BE2C (cell line): ENCODE measurements at regions not wholly inside any gene's neighbourhood (a gene's known extent, or its start where the extent isn't known, plus 50 kb on each side); places are given as distances from the start of the nearest gene placed in this dataset.

Experiments used
- DNase-seq: peaks from one replicate; pipeline ENCODE4 v3.0.0-alpha.2; 2020
- H3K27me3 ChIP-seq: fragments of 250-450 bp; sonication (Bioruptor Pico); 2 replicates; pipeline ENCODE4 v1.5.1; 2020; ENCODE audit warnings: mild to moderate bottlenecking
- H3K36me3 ChIP-seq: fragments of 250-450 bp; sonication (Bioruptor Pico); 2 replicates; pipeline ENCODE4 v1.5.1; 2020; ENCODE audit warnings: mild to moderate bottlenecking
- H3K4me1 ChIP-seq: fragments of 250-450 bp; sonication (Bioruptor Pico); 2 replicates; pipeline ENCODE4 v1.5.1; 2020
- H3K4me3 ChIP-seq: 2 replicates; pipeline ENCODE4 v1.5.1; 2011; ENCODE audit warnings: low read depth, low read length
- H3K9me3 ChIP-seq: fragments of 250-450 bp; sonication (Bioruptor Pico); 2 replicates; pipeline ENCODE4 v1.5.1; 2020
- TF ChIP-seq, protein P1 (sequence below): IDR thresholded peaks from 2 replicates; pipeline ENCODE4 v1.5.1; 2012; ENCODE audit warnings: mild to moderate bottlenecking, low read depth, low read length

GRCh38 chr14:65805113-65805473 lies 392.6 kb downstream of the FUT8 start:
- Histone ChIP-seq H3K36me3 (no peaks in the 10 kb centered on the region), H3K4me3 (no peak overlapping the region), H3K4me1 (no peaks in the 10 kb centered on the region), H3K27me3 (no peaks in the 10 kb centered on the region), H3K9me3 (no peaks in the 10 kb centered on the region)
- TF ChIP-seq, protein P1, sequence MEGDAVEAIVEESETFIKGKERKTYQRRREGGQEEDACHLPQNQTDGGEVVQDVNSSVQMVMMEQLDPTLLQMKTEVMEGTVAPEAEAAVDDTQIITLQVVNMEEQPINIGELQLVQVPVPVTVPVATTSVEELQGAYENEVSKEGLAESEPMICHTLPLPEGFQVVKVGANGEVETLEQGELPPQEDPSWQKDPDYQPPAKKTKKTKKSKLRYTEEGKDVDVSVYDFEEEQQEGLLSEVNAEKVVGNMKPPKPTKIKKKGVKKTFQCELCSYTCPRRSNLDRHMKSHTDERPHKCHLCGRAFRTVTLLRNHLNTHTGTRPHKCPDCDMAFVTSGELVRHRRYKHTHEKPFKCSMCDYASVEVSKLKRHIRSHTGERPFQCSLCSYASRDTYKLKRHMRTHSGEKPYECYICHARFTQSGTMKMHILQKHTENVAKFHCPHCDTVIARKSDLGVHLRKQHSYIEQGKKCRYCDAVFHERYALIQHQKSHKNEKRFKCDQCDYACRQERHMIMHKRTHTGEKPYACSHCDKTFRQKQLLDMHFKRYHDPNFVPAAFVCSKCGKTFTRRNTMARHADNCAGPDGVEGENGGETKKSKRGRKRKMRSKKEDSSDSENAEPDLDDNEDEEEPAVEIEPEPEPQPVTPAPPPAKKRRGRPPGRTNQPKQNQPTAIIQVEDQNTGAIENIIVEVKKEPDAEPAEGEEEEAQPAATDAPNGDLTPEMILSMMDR = no peak
- no peak for DNase-seq

GRCh38 chr14:65808390-65808789 lies 395.9 kb downstream of the FUT8 start:
- Histone ChIP-seq H3K36me3 (no peaks in the 10 kb centered on the region), H3K27me3 (0 out of 2 replicates have a peak, but pooled peaks cover 4% of the 10 kb centered on the region), H3K9me3 (no peaks in the 10 kb centered on the region), H3K4me1 (no peaks in the 10 kb centered on the region), H3K4me3 (no peak overlapping the region)
- TF ChIP-seq, protein P1 = no peak
- DNase-seq = no peak

DNA sequence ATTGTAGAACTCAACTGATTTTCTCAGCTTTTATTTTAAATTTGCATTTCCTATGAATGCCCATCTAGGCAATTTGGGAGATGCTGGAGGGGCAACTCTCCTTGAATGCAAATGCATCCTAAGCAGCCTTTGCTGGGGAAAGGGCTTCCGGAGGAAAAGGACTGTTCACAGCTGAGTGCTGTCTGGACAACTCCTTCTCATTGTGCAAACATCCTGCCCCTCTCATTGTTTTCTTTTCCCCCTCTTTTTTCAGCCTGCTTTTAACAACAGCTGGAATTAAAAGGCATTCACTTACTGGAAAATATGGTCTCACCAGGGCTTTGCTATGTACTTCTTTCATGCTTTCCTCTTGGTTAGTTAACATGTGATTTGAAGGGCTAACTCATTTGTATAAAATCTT lies 397.8 kb downstream of the FUT8 start:
- Histone ChIP-seq H3K27me3 (0 out of 2 replicates have a peak, but pooled peaks cover 4% of the 10 kb centered on the region), H3K36me3 (no peaks in the 10 kb centered on the region), H3K4me1 (no peaks in the 10 kb centered on the region), H3K9me3 (no peaks in the 10 kb centered on the region), H3K4me3 (no peak overlapping the region)
- no peak for DNase-seq
- TF ChIP-seq, protein P1 = no peak

- TF ChIP-seq, protein P1 = no peak
- no peak for DNase-seq
- H3K36me3 ChIP-seq = no peaks in the 10 kb centered on the region
These were observed 401.3 kb downstream of the FUT8 start for GRCh38 chr14:65813760-65814384.

GRCh38 chr14:65815127-65815526 lies 402.6 kb downstream of the FUT8 start:
- DNase-seq = no peak
- peaks cover 2% of the 10 kb centered on the region; the same call in 1 of the 2 replicates for H3K9me3 ChIP-seq
- no peaks in the 10 kb centered on the region for H3K36me3 ChIP-seq
- H3K27me3 ChIP-seq = 0 out of 2 replicates have a peak, but pooled peaks cover 4% of the 10 kb centered on the region
- no peak overlapping the region for H3K4me3 ChIP-seq
- no peaks in the 10 kb centered on the region for H3K4me1 ChIP-seq
- TF ChIP-seq, protein P1 = no peak

More at GRCh38 chr14:65813760-65814384, 401.3 kb downstream of the FUT8 start:
- 0 out of 2 replicates have a peak, but pooled peaks cover 4% of the 10 kb centered on the region for H3K27me3 ChIP-seq
- H3K9me3 ChIP-seq = peaks cover 2% of the 10 kb centered on the region; the same call in 1 of the 2 replicates
- H3K4me1 ChIP-seq = no peaks in the 10 kb centered on the region
- no peak overlapping the region for H3K4me3 ChIP-seq

- DNase-seq = no peak
- Histone ChIP-seq H3K4me1 (no peaks in the 10 kb centered on the region), H3K36me3 (no peaks in the 10 kb centered on the region), H3K9me3 (peaks cover 2% of the 10 kb centered on the region; the same call in 1 of the 2 replicates), H3K4me3 (no peak overlapping the region), H3K27me3 (no peaks in the 10 kb centered on the region)
- TF ChIP-seq, protein P1 = no peak
These were observed 404.5 kb downstream of the FUT8 start for GRCh38 chr14:65817011-65817410.
